A673 (cell line): ENCODE measurements at regions not wholly inside any gene's neighbourhood (a gene's known extent, or its start where the extent isn't known, plus 50 kb on each side); places are given as distances from the start of the nearest gene placed in this dataset.
"Not testable (repeated sequence)": the region's sequence is repeated elsewhere in the genome, so short reads cannot be mapped to it uniquely, and the experiment has no call there.

Experiments used
- BruUV-seq: library from RNA; stranded (reverse); fragments of 400-500 nt; replicated peaks from 2 replicates; lab custom pipeline; 2021; lab: Mats Ljungman, UMichigan
- CTCF ChIA-PET: fragments of 300-600 bp; sonication (Branson Sonifier 250); formaldehyde crosslinking; loops from one replicate; lab custom pipeline; 2022; ENCODE audit warnings: antibody characterized with exemption; lab: Charles Lee
- POLR2A ChIA-PET: fragments of 300-600 bp; sonication (Branson Sonifier 250); formaldehyde crosslinking; loops from one replicate; lab custom pipeline; 2022; ENCODE audit warnings: antibody characterized with exemption; ENCODE audit not compliant: low non-redundant PET; lab: Charles Lee
- DNase-seq: peaks from one replicate; pipeline ENCODE4 v3.0.0-alpha.2; 2015; ENCODE audit warnings: low spot score
- H3K27ac ChIP-seq: fragments of 200-600 bp; sonication (generic); 2 replicates; pipeline ENCODE4 v1.5.1; 2016; ENCODE audit warnings: mixed run types, low read depth, mild to moderate bottlenecking, mixed read lengths, antibody characterized with exemption, low read length; ENCODE audit not compliant: poor library complexity, severe bottlenecking
- H3K27me3 ChIP-seq: fragments of 200-600 bp; sonication (generic); replicated peaks from 2 replicates; pipeline ENCODE4 v1.6.1; 2017; ENCODE audit warnings: mixed run types, low read depth, mild to moderate bottlenecking, mixed read lengths, antibody characterized with exemption, low read length; ENCODE audit not compliant: insufficient read depth, poor library complexity
- H3K36me3 ChIP-seq: fragments of 200-600 bp; sonication (generic); 2 replicates; pipeline ENCODE4 v1.6.1; 2016; ENCODE audit warnings: mixed run types, mild to moderate bottlenecking, mixed read lengths, antibody characterized with exemption, low read length; ENCODE audit not compliant: insufficient read depth, poor library complexity, severe bottlenecking
- H3K4me1 ChIP-seq: fragments of 200-600 bp; sonication (generic); 2 replicates; pipeline ENCODE4 v1.6.1; 2017; ENCODE audit warnings: mixed run types, mild to moderate bottlenecking, mixed read lengths, antibody characterized with exemption, low read length; ENCODE audit not compliant: insufficient read depth, poor library complexity, severe bottlenecking
- H3K4me3 ChIP-seq: fragments of 200-600 bp; sonication (generic); 2 replicates; pipeline ENCODE4 v1.5.1; 2016; ENCODE audit warnings: low read depth, mixed run types, mild to moderate bottlenecking, mixed read lengths, low read length; ENCODE audit not compliant: poor library complexity, severe bottlenecking
- H3K9me3 ChIP-seq: fragments of 200-600 bp; sonication (generic); 2 replicates; pipeline ENCODE4 v1.6.1; 2016; ENCODE audit warnings: mixed run types, low read depth, mild to moderate bottlenecking, mixed read lengths, antibody characterized with exemption, low read length; ENCODE audit not compliant: poor library complexity, severe bottlenecking
- EZH2 ChIP-seq: fragments of 200-600 bp; sonication (generic); IDR thresholded peaks from 2 replicates; pipeline ENCODE4 v1.6.1; 2017; ENCODE audit warnings: borderline replicate concordance, low read depth, mild to moderate bottlenecking, mixed read lengths, antibody characterized with exemption, low read length; ENCODE audit not compliant: poor library complexity, severe bottlenecking
- intact Hi-C: fragments of 100-400 bp; cut with micrococcal nuclease; formaldehyde crosslinking; loops from one replicate; pipeline ENCODE4 v1.10.0; 2022; ENCODE audit not compliant: unreplicated experiment
- TF ChIP-seq, protein P1 (sequence below): fragments of 300-800, 200-600 bp; sonication (generic); conservative IDR thresholded peaks from 2 replicates; pipeline ENCODE4 v1.5.1; 2017; ENCODE audit warnings: low read depth, mild to moderate bottlenecking, antibody characterized with exemption, low read length, moderate library complexity, mixed read lengths

DNA sequence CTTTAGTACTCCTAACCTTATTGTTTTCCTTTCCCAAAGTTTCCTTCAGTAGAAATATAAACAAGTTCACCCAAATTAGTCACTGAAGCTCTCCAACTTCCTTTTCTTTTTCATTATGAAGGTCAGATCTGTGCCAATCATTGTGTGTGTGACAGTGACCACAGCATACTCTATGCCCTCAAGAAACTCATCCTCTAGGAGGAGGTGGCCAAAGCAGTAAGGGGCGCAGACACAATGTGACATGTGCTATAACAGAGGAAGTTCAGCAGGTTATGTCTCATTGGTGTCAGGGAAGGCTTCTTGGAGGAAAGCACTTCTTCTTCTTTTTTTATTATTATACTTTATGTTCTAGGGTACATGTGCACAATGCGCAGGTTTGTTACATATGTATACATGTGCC is 60.0 kb upstream of the PSME4 start:
- TF ChIP-seq EZH2 = no peak
- TF ChIP-seq, protein P1, sequence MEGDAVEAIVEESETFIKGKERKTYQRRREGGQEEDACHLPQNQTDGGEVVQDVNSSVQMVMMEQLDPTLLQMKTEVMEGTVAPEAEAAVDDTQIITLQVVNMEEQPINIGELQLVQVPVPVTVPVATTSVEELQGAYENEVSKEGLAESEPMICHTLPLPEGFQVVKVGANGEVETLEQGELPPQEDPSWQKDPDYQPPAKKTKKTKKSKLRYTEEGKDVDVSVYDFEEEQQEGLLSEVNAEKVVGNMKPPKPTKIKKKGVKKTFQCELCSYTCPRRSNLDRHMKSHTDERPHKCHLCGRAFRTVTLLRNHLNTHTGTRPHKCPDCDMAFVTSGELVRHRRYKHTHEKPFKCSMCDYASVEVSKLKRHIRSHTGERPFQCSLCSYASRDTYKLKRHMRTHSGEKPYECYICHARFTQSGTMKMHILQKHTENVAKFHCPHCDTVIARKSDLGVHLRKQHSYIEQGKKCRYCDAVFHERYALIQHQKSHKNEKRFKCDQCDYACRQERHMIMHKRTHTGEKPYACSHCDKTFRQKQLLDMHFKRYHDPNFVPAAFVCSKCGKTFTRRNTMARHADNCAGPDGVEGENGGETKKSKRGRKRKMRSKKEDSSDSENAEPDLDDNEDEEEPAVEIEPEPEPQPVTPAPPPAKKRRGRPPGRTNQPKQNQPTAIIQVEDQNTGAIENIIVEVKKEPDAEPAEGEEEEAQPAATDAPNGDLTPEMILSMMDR = no peak
- ChIA-PET POLR2A (no interaction called here), CTCF (no interaction called here)
- H3K4me3 ChIP-seq = no peak overlapping the region
- H3K36me3 ChIP-seq = no peaks in the 10 kb centered on the region
- no peaks in the 10 kb centered on the region for H3K27me3 ChIP-seq
- intact Hi-C loops = no loop called here
- no peak for DNase-seq
- H3K9me3 ChIP-seq = no peaks in the 10 kb centered on the region
- no TSS peak for BruUV-seq
- H3K4me1 ChIP-seq = no peaks in the 10 kb centered on the region
- H3K27ac ChIP-seq = no peak overlapping the region

DNA sequence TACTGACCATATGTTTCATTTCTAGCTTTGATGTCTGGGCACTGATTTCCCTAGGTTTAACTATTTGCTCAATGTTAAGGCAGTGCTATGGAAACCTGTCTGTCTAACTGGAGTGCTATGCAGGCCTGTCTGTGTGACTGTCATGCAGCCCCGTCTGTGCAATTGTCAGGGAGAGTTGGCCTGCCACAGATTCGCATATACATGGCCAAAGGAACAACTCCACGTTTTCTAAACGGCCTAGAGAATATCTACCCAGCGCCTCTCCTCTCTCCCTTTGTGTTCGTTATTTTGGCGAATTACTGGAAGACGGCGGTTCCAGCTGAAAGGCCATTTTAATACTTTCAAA is 59.6 kb upstream of the PSME4 start:
- Histone ChIP-seq H3K9me3 (no peaks in the 10 kb centered on the region), H3K4me3 (no peak overlapping the region), H3K27ac (no peak overlapping the region), H3K27me3 (no peaks in the 10 kb centered on the region), H3K4me1 (no peaks in the 10 kb centered on the region), H3K36me3 (no peaks in the 10 kb centered on the region)
- intact Hi-C loops = no loop called here
- ChIA-PET CTCF (no interaction called here), POLR2A (no interaction called here)
- DNase-seq = no peak
- TF ChIP-seq, protein P1 = no peak
- TF ChIP-seq EZH2 = no peak
- no TSS peak for BruUV-seq

GRCh38 chr2:54029721-54030395 is 59.1 kb upstream of the PSME4 start:
- Histone ChIP-seq H3K4me3 (no peak overlapping the region), H3K36me3 (no peaks in the 10 kb centered on the region), H3K27me3 (no peaks in the 10 kb centered on the region), H3K9me3 (no peaks in the 10 kb centered on the region), H3K4me1 (no peaks in the 10 kb centered on the region), H3K27ac (no peak overlapping the region)
- CTCF ChIA-PET = no interaction called here
- BruUV-seq = no TSS peak
- POLR2A ChIA-PET = no interaction called here
- TF ChIP-seq, protein P1 = no peak
- no peak for TF ChIP-seq EZH2
- DNase-seq = no peak
- intact Hi-C loops = no loop called here

DNA sequence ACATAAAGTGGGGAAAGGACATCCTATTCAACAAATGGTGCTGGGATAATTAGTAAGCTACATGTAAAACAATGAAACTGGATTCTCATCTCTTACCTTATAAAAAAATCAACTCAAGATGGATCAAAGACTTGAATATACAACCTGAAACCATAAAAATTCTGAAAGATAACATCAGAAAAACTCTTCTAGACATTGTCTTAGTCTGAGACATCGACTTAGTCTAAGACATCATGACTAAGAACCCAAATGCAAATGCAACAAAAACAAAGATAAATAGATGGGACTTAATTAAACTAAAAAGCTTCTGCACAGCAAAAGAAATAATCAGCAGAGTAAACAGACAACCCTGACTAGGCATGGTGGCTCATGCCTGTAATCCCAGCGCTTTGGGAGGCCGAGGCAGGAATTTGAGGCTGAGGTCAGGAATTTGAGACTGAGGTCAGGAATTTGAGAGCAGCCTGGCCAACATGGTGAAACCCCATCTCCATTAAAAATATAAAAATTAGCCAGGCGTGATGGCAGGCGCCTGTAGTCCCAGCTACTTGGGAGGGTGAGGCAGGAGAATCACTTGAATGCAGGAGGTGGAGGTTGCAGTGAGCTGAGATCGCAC is 54.8 kb upstream of the PSME4 start:
- intact Hi-C loops, BruUV-seq, H3K36me3 ChIP-seq, H3K4me1 ChIP-seq, H3K27ac ChIP-seq, H3K4me3 ChIP-seq, H3K27me3 ChIP-seq, CTCF ChIA-PET, H3K9me3 ChIP-seq, POLR2A ChIA-PET, DNase-seq: not testable (repeated sequence)
